ENCODE measurements at regions not wholly inside any gene's neighbourhood (a gene's known extent, or its start where the extent isn't known, plus 50 kb on each side); places are given as distances from the start of the nearest gene placed in this dataset.

GRCh38 chr1:113320972-113321680, 69.2 kb upstream of the MAGI3 start:
- H3K4me3 ChIP-seq (ENCODE audit: low read depth, low read length) = no peak overlapping the region
- TF ChIP-seq CTCF (IDR thresholded peaks at IDR 0.05; ENCODE audit: low read depth, low read length) = no peak

DNA sequence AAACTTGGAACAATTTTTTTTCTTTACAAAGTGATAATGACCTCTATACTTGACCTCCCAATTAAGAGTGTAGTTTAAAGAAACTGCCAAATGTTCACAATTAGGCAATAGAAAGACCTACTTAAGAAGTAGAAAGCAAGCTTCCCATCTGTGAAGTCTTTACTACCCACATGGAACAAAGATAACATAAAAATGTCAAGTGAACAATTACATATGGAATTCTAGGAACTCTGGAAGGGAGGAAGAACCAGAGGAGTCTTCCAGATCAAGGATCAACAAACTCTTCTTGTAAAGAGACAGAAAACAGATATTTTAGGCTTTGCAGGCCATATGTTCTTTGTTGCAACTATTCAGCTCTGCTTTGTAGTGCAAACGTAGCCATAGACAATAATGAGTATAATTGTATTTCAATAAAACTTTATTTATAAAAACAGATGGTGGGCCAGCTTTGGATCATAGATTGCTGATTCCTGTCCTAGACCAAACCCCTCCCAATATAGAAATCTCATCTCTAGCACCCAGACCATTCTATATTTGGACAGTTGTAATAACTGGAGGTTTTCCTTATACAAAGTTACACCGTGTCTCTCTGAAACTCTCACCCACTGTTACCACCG, 68.4 kb upstream of the MAGI3 start:
- H3K4me3 ChIP-seq (ENCODE audit: low read depth, low read length) = no peak overlapping the region
- TF ChIP-seq CTCF (IDR thresholded peaks at IDR 0.05; ENCODE audit: low read depth, low read length) = no peak

DNA sequence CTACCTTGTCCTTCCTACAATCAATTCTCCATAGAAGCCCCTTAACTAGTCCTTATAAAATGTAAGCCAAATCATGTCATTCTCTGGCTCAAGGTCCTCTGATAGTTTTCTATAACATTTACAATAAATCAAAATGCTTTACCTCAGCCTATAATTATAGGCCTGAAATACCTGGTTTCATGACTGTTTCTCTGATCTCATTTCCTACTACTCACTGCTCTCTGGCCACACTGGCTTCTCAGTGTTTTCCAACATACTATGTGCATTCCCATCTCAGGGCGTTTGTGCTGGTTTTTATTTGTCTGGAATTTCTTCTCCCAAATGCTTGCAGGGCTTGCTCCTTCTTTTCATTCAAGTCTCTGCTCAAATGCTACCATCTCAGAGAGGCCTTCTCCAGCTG, 67.9 kb upstream of the MAGI3 start:
- no peak overlapping the region for H3K4me3 ChIP-seq (ENCODE audit: low read depth, low read length)
- TF ChIP-seq CTCF (IDR thresholded peaks at IDR 0.05; ENCODE audit: low read depth, low read length) = no peak

DNA sequence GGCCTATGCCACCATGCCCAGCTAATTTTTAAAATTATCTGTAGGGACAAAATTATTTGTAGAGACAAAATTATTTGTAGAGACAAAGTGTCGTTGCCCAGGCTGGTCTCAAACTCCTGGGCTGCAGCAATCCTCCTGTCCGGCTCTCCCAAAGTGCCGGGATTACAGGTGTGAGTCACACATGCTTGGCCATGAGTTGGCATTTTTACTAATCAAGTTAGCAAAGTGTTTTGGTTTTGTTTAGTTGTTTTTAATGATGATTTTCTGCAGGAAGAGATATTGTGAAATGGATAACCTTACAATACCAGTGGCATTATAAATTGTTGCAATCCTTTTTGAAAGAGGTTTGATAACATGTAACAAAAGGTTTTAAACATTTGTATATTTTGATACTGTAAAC, 65.3 kb upstream of the MAGI3 start:
- no peak overlapping the region for H3K4me3 ChIP-seq (ENCODE audit: low read depth, low read length)
- no peak for TF ChIP-seq CTCF (IDR thresholded peaks at IDR 0.05; ENCODE audit: low read depth, low read length)

- H3K4me3 ChIP-seq (ENCODE audit: low read depth, low read length) = no peak overlapping the region
- TF ChIP-seq CTCF (IDR thresholded peaks at IDR 0.05; ENCODE audit: low read depth, low read length) = no peak
Observed at GRCh38 chr1:113326976-113327375, 63.3 kb upstream of the MAGI3 start.

GRCh38 chr1:113333056-113333455, 57.3 kb upstream of the MAGI3 start:
- no peak for TF ChIP-seq CTCF (IDR thresholded peaks at IDR 0.05; ENCODE audit: low read depth, low read length)
- H3K4me3 ChIP-seq (ENCODE audit: low read depth, low read length) = no peak overlapping the region

GRCh38 chr1:113340038-113340437, 50.3 kb upstream of the MAGI3 start:
- H3K4me3 ChIP-seq (ENCODE audit: low read depth, low read length) = no peak overlapping the region
- TF ChIP-seq CTCF (IDR thresholded peaks at IDR 0.05; ENCODE audit: low read depth, low read length) = no peak
